HG03139 (cell line): ENCODE measurements at regions not wholly inside any gene's neighbourhood (a gene's known extent, or its start where the extent isn't known, plus 50 kb on each side); places are given as distances from the start of the nearest gene placed in this dataset.

Experiments
- ATAC-seq: cut with Tn5 transposase; IDR thresholded peaks from one replicate; pipeline ENCODE4 v1.9.1; 2021; ENCODE audit not compliant: unreplicated experiment

GRCh38 chr12:40552868-40553267, 139.4 kb upstream of the CNTN1 start:
- ATAC-seq: no peak

DNA sequence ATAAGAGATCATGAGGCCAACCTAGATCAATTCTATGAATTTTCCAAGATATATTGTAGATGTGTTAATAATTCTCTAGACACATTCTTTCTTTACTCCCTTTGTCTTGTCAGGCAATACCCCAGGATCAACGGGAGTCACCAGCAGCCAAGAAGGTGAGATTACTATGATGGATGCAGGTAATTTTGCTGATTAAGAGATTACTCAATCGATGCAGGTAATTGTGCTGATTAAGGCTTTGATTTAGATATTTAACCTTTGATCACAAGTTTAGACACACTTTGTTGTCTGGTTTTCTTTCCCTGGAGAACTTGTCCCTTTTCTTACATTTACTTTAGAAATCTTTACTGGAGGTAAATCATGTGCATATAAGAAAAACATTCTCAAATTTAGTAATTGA, 134.3 kb upstream of the CNTN1 start:
- no peak for ATAC-seq

GRCh38 chr12:40559865-40560264, 132.4 kb upstream of the CNTN1 start:
- ATAC-seq: no peak

DNA sequence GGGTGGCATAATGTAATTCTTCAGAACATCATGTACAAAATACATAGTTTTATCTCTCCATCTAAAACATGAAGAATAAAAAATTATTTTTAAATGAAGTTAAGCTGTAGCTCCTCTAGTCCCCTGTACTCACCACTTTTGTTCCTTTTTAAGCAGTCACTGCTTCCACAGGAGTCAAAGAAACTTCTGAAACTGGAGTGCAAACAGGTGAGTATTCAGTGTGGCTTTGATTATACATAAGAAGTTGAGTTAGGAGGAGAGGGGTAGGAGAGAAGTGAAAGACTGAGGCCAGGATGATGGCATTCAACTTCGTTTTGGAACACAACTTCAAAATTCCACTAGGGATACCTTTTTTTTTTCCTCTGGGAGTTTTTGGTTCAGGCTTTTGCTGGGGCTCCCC, 131.4 kb upstream of the CNTN1 start:
- ATAC-seq: no peak

GRCh38 chr12:40561395-40561966, 130.8 kb upstream of the CNTN1 start:
- no peak for ATAC-seq

- ATAC-seq: no peak
These were observed 127.1 kb upstream of the CNTN1 start for GRCh38 chr12:40565029-40565633.

DNA sequence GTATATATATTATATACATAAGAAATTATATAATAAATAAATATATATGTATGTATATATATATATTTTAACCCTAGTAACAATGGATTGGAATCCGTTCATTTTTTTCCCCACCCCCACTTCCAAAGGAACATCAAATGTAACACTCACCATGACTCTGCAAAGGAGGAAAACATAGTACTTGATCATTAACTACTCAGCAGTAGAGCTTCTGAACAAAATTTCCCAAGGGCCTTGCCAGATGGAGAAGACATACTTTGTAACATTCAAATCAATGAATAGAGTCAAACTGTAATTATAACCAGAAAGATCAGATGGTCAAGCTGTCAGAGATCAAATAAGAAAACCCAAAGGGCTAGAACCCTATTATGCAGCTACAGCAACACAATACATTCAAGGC, 126.0 kb upstream of the CNTN1 start:
- no peak for ATAC-seq

GRCh38 chr12:40569626-40570179, 122.5 kb upstream of the CNTN1 start:
- no peak for ATAC-seq

- no peak for ATAC-seq
These were observed 119.2 kb upstream of the CNTN1 start for GRCh38 chr12:40573024-40573423.

DNA sequence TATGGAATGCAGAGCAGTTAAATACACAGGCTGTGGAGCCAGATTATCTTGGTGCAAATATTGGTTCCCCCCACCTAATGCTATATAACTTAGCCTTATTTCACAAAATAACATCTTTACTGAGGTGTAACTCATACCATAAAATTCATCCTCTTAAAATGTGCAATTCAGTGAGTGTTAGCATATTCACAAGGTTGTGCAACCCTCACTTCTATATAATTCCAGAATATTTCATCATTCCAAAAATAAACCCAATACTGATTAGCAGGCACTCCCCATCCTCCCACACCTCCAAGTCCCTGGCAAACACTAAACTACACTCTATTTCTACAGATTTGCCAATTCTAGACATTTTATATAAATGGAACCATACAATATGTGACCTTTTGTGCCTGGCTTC, 116.3 kb upstream of the CNTN1 start:
- no peak for ATAC-seq

DNA sequence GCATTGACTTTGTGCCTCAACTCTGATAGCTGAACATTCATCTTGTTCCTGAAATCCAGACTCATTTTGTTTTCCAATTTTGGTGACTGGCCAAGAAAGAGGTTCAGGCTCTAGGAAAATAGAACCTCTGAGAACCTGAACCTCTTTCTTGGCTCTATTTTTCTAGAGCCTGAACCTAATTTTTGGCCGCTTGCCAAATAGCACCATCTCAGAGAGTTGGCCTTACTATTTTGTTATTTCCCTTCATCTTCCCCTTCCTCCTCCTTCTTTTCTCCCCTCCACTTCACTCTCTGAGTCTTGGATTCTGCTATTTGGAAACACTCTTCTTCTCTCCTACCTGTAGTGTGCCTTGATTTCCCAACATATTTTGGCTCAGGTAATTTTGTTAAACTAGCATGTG, 114.4 kb upstream of the CNTN1 start:
- no peak for ATAC-seq

DNA sequence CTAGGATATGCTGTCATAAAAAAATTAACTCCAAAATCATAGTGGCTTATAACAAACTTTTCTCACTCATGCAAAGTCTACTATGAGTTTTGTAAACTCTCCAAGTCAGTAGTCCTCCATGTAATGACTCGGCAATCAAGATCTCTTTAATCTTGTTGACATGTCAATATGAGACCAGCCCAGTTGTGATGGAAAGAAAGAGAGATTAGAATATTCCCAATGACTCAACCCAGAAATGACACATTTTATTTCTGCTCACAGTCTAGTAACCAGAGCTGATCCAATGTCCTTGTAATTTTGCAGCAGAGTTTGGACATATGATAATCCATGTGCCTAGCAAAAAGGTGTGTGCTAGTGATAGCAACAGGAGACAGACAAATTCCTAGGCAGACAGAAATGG, 112.6 kb upstream of the CNTN1 start:
- no peak for ATAC-seq

GRCh38 chr12:40580346-40580745, 111.9 kb upstream of the CNTN1 start:
- ATAC-seq: no peak

- no peak for ATAC-seq
These were observed 110.3 kb upstream of the CNTN1 start for GRCh38 chr12:40581889-40582288.

DNA sequence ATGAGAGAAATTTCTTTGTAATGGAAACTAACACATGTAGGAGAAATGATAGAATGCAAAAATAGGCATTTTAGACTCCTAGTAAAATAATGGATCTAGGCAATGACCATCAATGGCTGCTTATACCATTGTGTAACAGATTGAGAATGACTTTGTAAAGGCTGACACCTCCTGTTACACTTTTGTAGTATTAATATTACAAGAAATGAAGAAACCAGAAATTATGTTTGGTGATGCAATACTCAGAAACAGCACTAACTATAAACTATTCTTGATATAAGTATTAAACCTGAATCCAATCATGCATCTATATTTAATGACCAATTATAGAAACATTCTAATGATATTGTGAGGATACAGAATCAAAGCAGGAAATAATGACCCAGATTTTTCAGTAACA, 108.5 kb upstream of the CNTN1 start:
- ATAC-seq: no peak

DNA sequence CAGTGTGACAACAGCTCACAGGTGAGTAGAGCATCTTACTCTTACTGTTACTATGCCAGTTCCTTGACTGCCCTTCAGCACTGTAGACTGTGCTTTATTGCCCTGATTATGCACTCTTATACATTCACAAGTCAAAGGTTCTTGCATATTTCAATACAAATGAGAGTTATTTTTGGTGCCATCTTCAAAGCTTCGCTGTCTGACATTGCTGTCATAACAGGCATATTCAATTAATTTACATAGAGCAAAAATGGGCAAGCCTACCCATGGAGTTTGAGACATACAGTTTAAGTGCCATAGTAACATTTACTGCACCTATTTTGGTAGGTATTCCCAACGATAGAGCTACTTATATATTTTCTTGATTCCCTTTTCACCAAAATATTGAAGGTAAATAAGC, 107.5 kb upstream of the CNTN1 start:
- no peak for ATAC-seq

GRCh38 chr12:40586823-40587222, 105.4 kb upstream of the CNTN1 start:
- no peak for ATAC-seq

DNA sequence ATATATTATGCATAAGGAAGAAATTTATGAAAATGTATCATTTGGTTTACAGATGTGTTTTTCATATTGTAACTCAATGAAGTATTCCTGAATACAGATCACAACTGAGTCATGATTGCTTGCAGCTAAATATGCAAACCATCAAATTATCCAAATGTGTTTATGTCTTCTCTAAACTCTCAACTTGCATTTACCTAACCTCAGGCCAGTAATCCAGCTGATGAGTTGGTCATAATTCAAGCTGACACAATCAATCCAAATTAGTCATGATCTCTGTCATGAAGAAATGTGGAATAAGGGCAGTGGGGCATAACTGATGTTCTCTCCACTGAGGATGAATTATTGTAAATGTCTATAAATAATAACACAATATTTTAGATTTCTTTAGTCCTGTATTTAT, 104.8 kb upstream of the CNTN1 start:
- ATAC-seq: no peak

- no peak for ATAC-seq
These were observed 104.3 kb upstream of the CNTN1 start for GRCh38 chr12:40587970-40588369.

GRCh38 chr12:40597133-40597532, 95.1 kb upstream of the CNTN1 start:
- ATAC-seq: no peak

DNA sequence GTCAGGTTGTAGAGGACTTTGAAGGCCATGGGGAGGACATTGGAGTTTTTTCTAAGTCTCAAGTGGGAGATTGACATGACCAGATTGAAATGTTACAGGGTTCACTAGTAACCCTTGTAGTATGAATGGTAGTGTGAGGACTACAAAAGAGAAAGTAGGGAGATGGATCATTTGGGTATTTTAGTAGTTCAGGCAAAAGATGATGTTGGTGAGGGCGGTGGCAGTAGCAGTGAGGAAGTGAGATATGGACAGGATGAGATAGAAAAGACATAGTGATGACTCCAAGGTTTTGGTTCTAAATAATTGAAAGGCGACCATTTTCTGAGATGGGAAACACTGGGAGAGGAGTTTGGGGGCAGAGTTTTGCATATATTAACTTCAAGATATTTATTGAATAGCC, 94.2 kb upstream of the CNTN1 start:
- no peak for ATAC-seq

GRCh38 chr12:40602562-40602961, 89.7 kb upstream of the CNTN1 start:
- ATAC-seq: no peak

DNA sequence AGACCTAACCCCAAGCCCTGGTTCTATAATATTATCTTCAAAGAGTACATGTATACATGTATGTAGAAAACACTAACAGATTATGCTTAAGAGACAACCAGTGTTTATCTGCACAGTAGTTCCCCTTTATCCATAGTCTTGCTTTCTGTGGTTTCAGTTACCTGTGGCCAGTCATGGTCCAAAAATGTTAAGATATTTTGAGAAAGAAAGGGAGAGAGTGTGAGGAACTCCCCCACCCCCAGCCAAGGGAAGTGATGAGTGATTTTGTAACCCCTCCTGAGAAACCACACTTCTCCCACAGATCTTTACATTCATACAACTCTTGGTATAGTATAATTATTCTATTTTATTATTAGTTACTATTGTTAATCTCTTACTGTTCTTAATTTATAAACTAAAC, 77.3 kb upstream of the CNTN1 start:
- ATAC-seq: no peak
